Thyroid gland (tissue), 4 donors: ENCODE measurements at regions not wholly inside any gene's neighbourhood (a gene's known extent, or its start where the extent isn't known, plus 50 kb on each side); places are given as distances from the start of the nearest gene placed in this dataset.

Experiments
- POLR2A ChIP-seq, 2 donors: fragments of 450-650 bp; IDR thresholded peaks; one replicate each; pipeline ENCODE4 v1.6.1; 2017; ENCODE audit warnings: antibody characterized with exemption in 2 of 2, mild to moderate bottlenecking in 2 of 2, moderate library complexity in 1 of 2
- TF ChIP-seq, protein P1 (sequence below), 6 experiments: fragments of 200-600 bp in 3 of 6; fragments of 450-650 bp in 3 of 6; sonication (generic) in 3 of 6; IDR thresholded peaks; one replicate each; pipeline ENCODE4 v1.5.1; 2016 to 2019; ENCODE audit warnings: antibody characterized with exemption in 6 of 6, mild to moderate bottlenecking in 2 of 6, inconsistent platforms in 1 of 6, moderate library complexity in 1 of 6

DNA sequence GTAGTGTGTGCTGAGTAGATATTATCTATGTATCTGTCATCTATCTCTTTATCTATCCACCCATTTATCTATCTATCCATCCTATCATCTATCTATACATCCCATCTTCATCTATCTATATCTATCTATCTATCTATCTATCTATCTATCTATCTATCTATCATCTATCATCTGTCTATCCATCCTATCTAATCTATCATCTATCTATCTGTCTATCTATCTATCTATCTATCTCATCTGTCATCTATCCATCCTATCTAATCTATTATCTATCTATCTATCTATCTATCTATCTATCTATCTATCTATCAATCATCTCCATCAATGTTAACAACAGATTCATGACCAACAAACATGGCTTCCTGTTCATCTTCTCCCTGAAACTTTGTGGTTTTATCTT is 90.5 kb upstream of the SLC24A3 start:
- TF ChIP-seq, protein P1, sequence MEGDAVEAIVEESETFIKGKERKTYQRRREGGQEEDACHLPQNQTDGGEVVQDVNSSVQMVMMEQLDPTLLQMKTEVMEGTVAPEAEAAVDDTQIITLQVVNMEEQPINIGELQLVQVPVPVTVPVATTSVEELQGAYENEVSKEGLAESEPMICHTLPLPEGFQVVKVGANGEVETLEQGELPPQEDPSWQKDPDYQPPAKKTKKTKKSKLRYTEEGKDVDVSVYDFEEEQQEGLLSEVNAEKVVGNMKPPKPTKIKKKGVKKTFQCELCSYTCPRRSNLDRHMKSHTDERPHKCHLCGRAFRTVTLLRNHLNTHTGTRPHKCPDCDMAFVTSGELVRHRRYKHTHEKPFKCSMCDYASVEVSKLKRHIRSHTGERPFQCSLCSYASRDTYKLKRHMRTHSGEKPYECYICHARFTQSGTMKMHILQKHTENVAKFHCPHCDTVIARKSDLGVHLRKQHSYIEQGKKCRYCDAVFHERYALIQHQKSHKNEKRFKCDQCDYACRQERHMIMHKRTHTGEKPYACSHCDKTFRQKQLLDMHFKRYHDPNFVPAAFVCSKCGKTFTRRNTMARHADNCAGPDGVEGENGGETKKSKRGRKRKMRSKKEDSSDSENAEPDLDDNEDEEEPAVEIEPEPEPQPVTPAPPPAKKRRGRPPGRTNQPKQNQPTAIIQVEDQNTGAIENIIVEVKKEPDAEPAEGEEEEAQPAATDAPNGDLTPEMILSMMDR (IDR thresholded peaks at IDR 0.05): no peak
- TF ChIP-seq POLR2A (IDR thresholded peaks at IDR 0.05): no peak
